RWPE1 (cell line): ENCODE measurements at regions not wholly inside any gene's neighbourhood (a gene's known extent, or its start where the extent isn't known, plus 50 kb on each side); places are given as distances from the start of the nearest gene placed in this dataset.
A peak's percentile ranks its signal among the peaks of the same experiment; 100 is the strongest.

Experiments used
- CTCF ChIA-PET: fragments of 350-600 bp; sonication (Branson Sonifier 250); formaldehyde crosslinking; extraction: SDS; loops from one replicate; lab custom pipeline; 2021; lab: Yijun Ruan, JAX
- POLR2A ChIA-PET: fragments of 400-600 bp; formaldehyde crosslinking; extraction: SDS; loops from one replicate; lab custom pipeline; 2020; ENCODE audit warnings: antibody characterized with exemption; ENCODE audit not compliant: low non-redundant PET; lab: Yijun Ruan, JAX
- DNase-seq: peaks from one replicate; pipeline ENCODE4 v3.0.0; 2012; ENCODE audit warnings: low spot score
- H3K27ac ChIP-seq: fragments of 450-650 bp; 2 replicates; pipeline ENCODE4 v1.5.1; 2017
- CTCF ChIP-seq: fragments of 450-650 bp; conservative IDR thresholded peaks from 2 replicates; pipeline ENCODE4 v1.5.1; 2017; ENCODE audit warnings: low read depth, mild to moderate bottlenecking

GRCh38 chr12:107287436-107288413 lies 194.4 kb upstream of the CRY1 start:
- POLR2A ChIA-PET: no interaction called here

GRCh38 chr12:107288414-107289127 lies 195.2 kb upstream of the CRY1 start:
- no peak for TF ChIP-seq CTCF
- no peak overlapping the region for H3K27ac ChIP-seq
- no peak for DNase-seq
- ChIA-PET CTCF (no interaction called here), POLR2A (no interaction called here)

More at GRCh38 chr12:107287436-107288413, 194.4 kb upstream of the CRY1 start:
- no peak for TF ChIP-seq CTCF
- CTCF ChIA-PET: no interaction called here
- no peak overlapping the region for H3K27ac ChIP-seq
- no peak for DNase-seq

GRCh38 chr12:107291018-107291417 lies 197.7 kb upstream of the CRY1 start:
- TF ChIP-seq CTCF: no peak
- no peak for DNase-seq
- CTCF ChIA-PET: no interaction called here
- POLR2A ChIA-PET: no interaction called here
- no peak overlapping the region for H3K27ac ChIP-seq

- peak; percentile 88 for DNase-seq
- ChIA-PET CTCF (interaction anchor here (0.6 to 1.4 kb wide), 2 partner anchors 90 to 165 kb away, joined by 3 to 5 read pairs; no protein-coding TSS in a partner anchor), POLR2A (no interaction called here)
- no peak for TF ChIP-seq CTCF
- peak overlapping the region; percentile 83 for H3K27ac ChIP-seq
Measured at GRCh38 chr12:107296681-107297089, 203.3 kb upstream of the CRY1 start.

- ChIA-PET POLR2A (no interaction called here), CTCF (no interaction called here)
- no peak overlapping the region for H3K27ac ChIP-seq
- no peak for TF ChIP-seq CTCF
- no peak for DNase-seq
Measured at GRCh38 chr12:107302649-107303341, 209.4 kb upstream of the CRY1 start.
